ENCODE measurements at regions not wholly inside any gene's neighbourhood (a gene's known extent, or its start where the extent isn't known, plus 50 kb on each side); places are given as distances from the start of the nearest gene placed in this dataset.

- TF ChIP-seq CTCF (IDR thresholded peaks at IDR 0.05) (no peak), POLR2AphosphoS5 (IDR thresholded peaks at IDR 0.05) (no peak)
These were observed 142.3 kb upstream of the HTR2A start for GRCh38 chr13:47039106-47039505.

Measured in sigmoid colon (tissue), 4 donors.